Fibroblast of skin of right quadriceps (primary cell): ENCODE measurements at regions not wholly inside any gene's neighbourhood (a gene's known extent, or its start where the extent isn't known, plus 50 kb on each side); places are given as distances from the start of the nearest gene placed in this dataset.
"Not testable (repeated sequence)": the region's sequence is repeated elsewhere in the genome, so short reads cannot be mapped to it uniquely, and the experiment has no call there.

Experiments used
- DNase-seq: peaks from one replicate; pipeline ENCODE4 v3.0.0-alpha.2; 2013

- no peak for DNase-seq
Measured at GRCh38 chr10:84706431-84706830, 378.0 kb downstream of the CCSER2 start.

- DNase-seq, result no peak
Measured at GRCh38 chr10:84706875-84707274, 378.5 kb downstream of the CCSER2 start.

- DNase-seq, result no peak
Measured at GRCh38 chr10:84715911-84716310, 387.5 kb downstream of the CCSER2 start.

GRCh38 chr10:84718877-84719616 is 390.7 kb downstream of the CCSER2 start:
- no peak for DNase-seq

GRCh38 chr10:84719687-84720086 is 391.3 kb downstream of the CCSER2 start:
- no peak for DNase-seq

- no peak for DNase-seq
Measured at GRCh38 chr10:84727398-84727797, 399.0 kb downstream of the CCSER2 start.

- not testable (repeated sequence) for DNase-seq
Measured at GRCh38 chr10:84739126-84739525, 410.7 kb downstream of the CCSER2 start.

GRCh38 chr10:84739641-84740040 is 411.3 kb downstream of the CCSER2 start:
- DNase-seq, result no peak

- DNase-seq, result no peak
Measured at GRCh38 chr10:84743483-84743882, 415.1 kb downstream of the CCSER2 start.

- DNase-seq, result no peak
Measured at GRCh38 chr10:84755311-84755710, 426.9 kb downstream of the CCSER2 start.

- not testable (repeated sequence) for DNase-seq
Measured at GRCh38 chr10:84756653-84757052, 428.3 kb downstream of the CCSER2 start.

GRCh38 chr10:84761994-84762614 is 433.7 kb downstream of the CCSER2 start:
- DNase-seq, result not testable (repeated sequence)

- no peak for DNase-seq
Measured at GRCh38 chr10:84762754-84763394, 434.5 kb downstream of the CCSER2 start.

GRCh38 chr10:84763965-84764364 is 435.6 kb downstream of the CCSER2 start:
- no peak for DNase-seq

GRCh38 chr10:84765086-84765485 is 436.7 kb downstream of the CCSER2 start:
- DNase-seq, result no peak

GRCh38 chr10:84765656-84766055 is 437.3 kb downstream of the CCSER2 start:
- DNase-seq, result no peak

- no peak for DNase-seq
Measured at GRCh38 chr10:84766923-84767322, 438.5 kb downstream of the CCSER2 start.

GRCh38 chr10:84768132-84768531 is 439.7 kb downstream of the CCSER2 start:
- DNase-seq, result no peak

GRCh38 chr10:84770824-84771223 is 442.4 kb downstream of the CCSER2 start:
- DNase-seq, result no peak

- DNase-seq, result peak; percentile 15
Measured at GRCh38 chr10:84783386-84783785, 455.0 kb downstream of the CCSER2 start.

GRCh38 chr10:84783909-84784308 is 455.5 kb downstream of the CCSER2 start:
- DNase-seq, result no peak

- DNase-seq, result no peak
Measured at GRCh38 chr10:84784749-84785148, 456.4 kb downstream of the CCSER2 start.

- DNase-seq, result no peak
Measured at GRCh38 chr10:84789026-84789425, 460.6 kb downstream of the CCSER2 start.

- no peak for DNase-seq
Measured at GRCh38 chr10:84798312-84798711, 469.9 kb downstream of the CCSER2 start.
